Kidney glomerular epithelial cell (primary cell): ENCODE measurements at regions not wholly inside any gene's neighbourhood (a gene's known extent, or its start where the extent isn't known, plus 50 kb on each side); places are given as distances from the start of the nearest gene placed in this dataset.

Source experiments
- DNase-seq: peaks from one replicate; lab custom pipeline; 2025; lab: John Stamatoyannopoulos, UW

GRCh38 chr2:56444339-56444738 is 260.5 kb downstream of the CCDC85A start:
- peak; percentile 16 for DNase-seq

- peak; percentile 83 for DNase-seq
Measured at GRCh38 chr2:56448403-56449001, 264.7 kb downstream of the CCDC85A start.

GRCh38 chr2:56449002-56449431 is 265.2 kb downstream of the CCDC85A start:
- peak; percentile 95 for DNase-seq

- DNase-seq, result peak; percentile 79
Measured at GRCh38 chr2:56449449-56449860, 265.7 kb downstream of the CCDC85A start.

- DNase-seq, result no peak
Measured at GRCh38 chr2:56450047-56450446, 266.3 kb downstream of the CCDC85A start.

- no peak for DNase-seq
Measured at GRCh38 chr2:56450772-56451171, 267.0 kb downstream of the CCDC85A start.

- DNase-seq, result no peak
Measured at GRCh38 chr2:56455642-56456041, 271.9 kb downstream of the CCDC85A start.

GRCh38 chr2:56456791-56457190 is 273.0 kb downstream of the CCDC85A start:
- DNase-seq, result no peak

- DNase-seq, result no peak
Measured at GRCh38 chr2:56460508-56460907, 276.7 kb downstream of the CCDC85A start.

GRCh38 chr2:56464066-56464465 is 280.3 kb downstream of the CCDC85A start:
- no peak for DNase-seq

- no peak for DNase-seq
Measured at GRCh38 chr2:56464613-56465012, 280.8 kb downstream of the CCDC85A start.

- no peak for DNase-seq
Measured at GRCh38 chr2:56465491-56465890, 281.7 kb downstream of the CCDC85A start.

- no peak for DNase-seq
Measured at GRCh38 chr2:56473524-56473923, 289.7 kb downstream of the CCDC85A start.

GRCh38 chr2:56474412-56475158 is 290.8 kb downstream of the CCDC85A start:
- DNase-seq, result peak; percentile 36

- DNase-seq, result peak; percentile 31
Measured at GRCh38 chr2:56475191-56475590, 291.4 kb downstream of the CCDC85A start.

- DNase-seq, result no peak
Measured at GRCh38 chr2:56476509-56477071, 292.8 kb downstream of the CCDC85A start.

GRCh38 chr2:56478027-56478426 is 294.2 kb downstream of the CCDC85A start:
- DNase-seq, result no peak

GRCh38 chr2:56483081-56483480 is 299.3 kb downstream of the CCDC85A start:
- DNase-seq, result no peak

GRCh38 chr2:56484906-56485305 is 301.1 kb downstream of the CCDC85A start:
- DNase-seq, result no peak

- no peak for DNase-seq
Measured at GRCh38 chr2:56500317-56500716, 316.5 kb downstream of the CCDC85A start.

GRCh38 chr2:56502616-56503015 is 318.8 kb downstream of the CCDC85A start:
- no peak for DNase-seq

GRCh38 chr2:56505885-56506284 is 322.1 kb downstream of the CCDC85A start:
- DNase-seq, result no peak

- DNase-seq, result no peak
Measured at GRCh38 chr2:56508662-56509061, 324.9 kb downstream of the CCDC85A start.
